GM18505 (cell line): ENCODE measurements at regions not wholly inside any gene's neighbourhood (a gene's known extent, or its start where the extent isn't known, plus 50 kb on each side); places are given as distances from the start of the nearest gene placed in this dataset.

ENCODE experiments used
- ATAC-seq: cut with Tn5 transposase; IDR thresholded peaks from one replicate; pipeline ENCODE4 v1.9.1; 2021; ENCODE audit not compliant: unreplicated experiment
- POLR2A ChIP-seq: IDR thresholded peaks from 4 replicates; pipeline ENCODE4 v1.6.1; 2011; ENCODE audit warnings: borderline replicate concordance; ENCODE audit not compliant: insufficient read depth, insufficient read length; ENCODE audit errors: extremely low read depth

DNA sequence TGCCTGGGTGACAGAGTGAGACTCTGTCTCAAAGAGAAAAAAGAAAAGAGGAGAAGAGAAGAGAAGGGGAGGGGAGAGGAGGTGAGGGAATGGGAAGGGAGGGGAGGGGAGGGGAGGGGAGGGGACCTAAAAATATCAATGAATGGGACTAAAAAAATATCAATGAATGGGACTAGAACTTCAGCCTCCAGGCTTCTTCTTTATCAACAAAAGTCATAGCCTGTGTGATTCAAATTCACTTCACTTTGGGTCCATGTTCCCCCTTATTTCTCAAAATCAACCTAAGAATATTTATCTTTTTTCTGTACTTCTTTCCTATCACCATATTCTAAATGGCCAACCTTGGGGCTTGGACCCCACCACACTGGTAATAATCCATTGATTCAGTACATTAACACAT lies 92.1 kb upstream of the PIK3C3 start:
- no peak for ATAC-seq
- no peak for TF ChIP-seq POLR2A

DNA sequence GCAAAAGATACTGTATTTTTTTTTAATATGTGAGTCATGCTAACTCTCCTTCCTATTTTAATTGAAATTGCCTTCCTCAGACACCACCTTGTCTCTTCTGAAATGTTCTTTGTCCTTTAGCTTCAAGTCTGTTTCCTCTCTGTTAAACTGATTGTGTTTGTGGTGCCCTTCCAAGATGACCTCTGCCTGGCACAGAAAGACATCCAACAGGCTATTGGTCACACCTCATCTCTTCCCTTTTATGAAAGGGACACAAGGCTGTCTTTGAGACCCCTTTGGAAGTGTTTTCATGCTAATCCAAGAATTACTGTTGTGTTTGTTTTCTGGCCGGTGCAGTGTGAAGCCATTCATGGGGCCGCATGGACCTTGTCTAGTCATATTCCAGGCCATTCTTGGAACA lies 94.0 kb upstream of the PIK3C3 start:
- ATAC-seq: no peak
- no peak for TF ChIP-seq POLR2A

DNA sequence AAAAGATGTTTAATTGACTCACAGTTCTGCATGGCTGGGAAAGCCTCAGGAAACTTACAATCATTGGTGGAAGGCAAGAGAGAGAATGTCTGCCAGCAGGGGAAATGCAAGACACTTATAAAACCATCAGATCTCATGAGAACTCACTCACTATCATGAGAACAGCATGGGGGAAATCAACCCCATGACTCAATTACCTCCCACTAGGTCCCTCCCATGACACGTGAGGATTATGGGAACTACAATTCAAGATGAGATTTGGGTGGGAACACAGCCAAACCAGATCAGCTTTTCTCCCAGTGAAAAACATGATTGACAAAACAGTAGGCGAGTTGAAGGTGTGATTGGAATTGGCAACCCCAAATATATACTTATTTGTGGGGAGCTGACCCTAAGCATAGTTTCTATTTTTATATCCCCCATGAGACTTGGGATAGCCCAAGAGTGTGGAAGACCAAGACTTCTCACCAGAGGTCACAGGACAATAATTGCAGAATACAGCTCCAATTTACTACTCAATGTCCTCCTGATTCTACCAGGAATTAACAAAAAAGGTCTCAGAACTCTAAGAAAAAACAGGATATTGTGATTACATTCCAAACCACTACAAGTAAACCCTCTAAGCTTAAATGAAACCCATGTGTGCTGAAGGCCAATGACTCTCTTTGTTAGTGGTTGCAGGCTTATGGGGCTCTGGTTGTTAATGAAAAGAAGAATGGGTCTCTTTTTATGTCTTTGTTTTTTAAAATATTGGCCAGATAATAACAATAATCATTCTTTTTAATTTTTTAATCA lies 96.1 kb upstream of the PIK3C3 start:
- ATAC-seq: no peak
- TF ChIP-seq POLR2A: no peak

GRCh38 chr18:41853280-41853679 lies 101.8 kb upstream of the PIK3C3 start:
- TF ChIP-seq POLR2A: no peak
- ATAC-seq: no peak

GRCh38 chr18:41850781-41851180 lies 104.3 kb upstream of the PIK3C3 start:
- no peak for TF ChIP-seq POLR2A
- no peak for ATAC-seq

DNA sequence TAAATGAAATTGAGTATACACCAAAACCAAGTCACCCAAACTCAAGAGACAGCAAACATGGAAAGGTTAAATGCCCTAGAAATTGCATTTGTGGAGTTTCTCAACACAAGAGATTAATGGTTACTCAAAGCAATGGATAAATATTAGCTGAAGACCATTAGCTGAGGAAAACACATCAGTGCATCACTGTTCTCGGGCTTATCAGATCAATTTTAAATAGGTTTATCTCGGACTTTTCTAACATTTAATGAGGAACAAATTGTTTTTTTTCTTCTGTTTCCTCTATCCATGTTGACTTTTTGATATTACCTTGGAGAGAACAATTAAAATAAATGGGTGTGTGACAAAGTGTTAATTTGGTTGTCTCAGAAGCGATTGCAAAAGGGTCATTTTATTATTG lies 105.4 kb upstream of the PIK3C3 start:
- TF ChIP-seq POLR2A: no peak
- no peak for ATAC-seq

- TF ChIP-seq POLR2A: no peak
Measured at GRCh38 chr18:41845563-41845962, 109.5 kb upstream of the PIK3C3 start.

GRCh38 chr18:41842886-41843285 lies 112.1 kb upstream of the PIK3C3 start:
- TF ChIP-seq POLR2A: no peak
- ATAC-seq: no peak

More at GRCh38 chr18:41845563-41845962, 109.5 kb upstream of the PIK3C3 start:
- no peak for ATAC-seq

DNA sequence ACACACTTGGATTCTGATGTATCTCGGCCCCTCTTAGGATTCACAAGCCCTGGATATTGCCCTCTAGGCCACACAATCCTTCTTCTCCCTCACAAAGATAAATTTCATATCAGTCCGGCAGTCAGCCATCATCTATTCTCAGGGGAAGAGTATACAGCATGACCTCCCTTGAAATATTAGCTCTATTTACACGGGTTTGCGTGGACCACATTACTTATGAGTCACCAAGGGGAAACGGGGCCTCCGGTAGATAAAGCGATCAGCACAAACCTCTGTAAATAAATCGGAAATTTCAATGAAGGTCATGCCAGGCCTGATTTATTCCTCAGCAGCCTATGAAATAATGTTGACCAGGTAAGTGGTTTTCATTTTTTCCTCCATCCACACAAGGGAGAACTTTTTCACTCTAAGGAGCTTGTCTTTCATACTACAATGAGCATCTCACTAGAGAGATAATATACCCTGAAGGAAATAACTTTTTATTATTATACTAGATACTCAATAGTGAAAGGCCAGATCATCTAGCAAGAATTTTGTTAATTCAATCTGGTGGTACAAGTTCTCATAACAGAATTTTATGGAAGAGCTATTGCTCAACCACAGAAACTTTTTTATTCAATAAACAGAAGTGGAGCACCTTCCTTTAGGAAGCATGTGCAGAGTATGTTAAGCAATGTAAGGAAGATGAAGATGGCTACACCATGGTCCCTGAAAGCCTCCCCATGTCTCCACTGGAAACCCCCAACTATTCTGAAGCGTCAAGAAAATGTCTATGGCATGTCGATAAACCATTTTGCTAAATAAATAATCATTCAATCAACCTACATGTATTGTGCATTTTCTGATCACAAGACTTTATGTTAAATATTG lies 125.2 kb upstream of the PIK3C3 start:
- TF ChIP-seq POLR2A: no peak

DNA sequence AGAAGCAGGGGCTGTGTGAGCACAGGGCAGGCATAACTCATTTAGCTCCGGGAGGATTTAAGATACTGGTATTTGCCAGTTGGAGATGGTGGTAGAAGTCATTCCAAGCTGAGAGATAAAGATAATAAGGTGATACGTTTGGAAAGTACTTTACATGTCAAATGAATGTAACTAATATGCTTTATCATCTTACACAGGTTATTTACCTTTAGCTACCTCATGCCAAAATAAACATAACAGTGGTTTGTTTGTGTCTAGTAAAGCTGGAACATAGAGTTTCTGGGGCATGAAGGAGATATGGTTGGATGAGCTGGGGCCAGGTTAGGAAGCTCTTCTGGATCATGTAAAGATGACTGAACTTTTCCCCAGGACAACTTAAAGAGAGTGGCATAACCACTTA lies 126.9 kb upstream of the PIK3C3 start:
- TF ChIP-seq POLR2A: no peak
- no peak for ATAC-seq

More for the DNA sequence above, 125.2 kb upstream of the PIK3C3 start:
- ATAC-seq: no peak

- ATAC-seq: no peak
Measured at GRCh38 chr18:41820784-41821183, 134.2 kb upstream of the PIK3C3 start.

GRCh38 chr18:41818381-41819355 lies 136.4 kb upstream of the PIK3C3 start:
- no peak for ATAC-seq
- TF ChIP-seq POLR2A: no peak

More at GRCh38 chr18:41820784-41821183, 134.2 kb upstream of the PIK3C3 start:
- TF ChIP-seq POLR2A: no peak

GRCh38 chr18:41814651-41815050 lies 140.4 kb upstream of the PIK3C3 start:
- ATAC-seq: no peak
- no peak for TF ChIP-seq POLR2A
